Bone marrow (tissue), 2 donors: ENCODE measurements at regions not wholly inside any gene's neighbourhood (a gene's known extent, or its start where the extent isn't known, plus 50 kb on each side); places are given as distances from the start of the nearest gene placed in this dataset.

Experiments used
- DNase-seq, 2 donors: peaks; one replicate each; lab custom pipeline; 2025; lab: John Stamatoyannopoulos, UW

GRCh38 chr7:85781606-85782005 is 594.8 kb upstream of the SEMA3D start:
- DNase-seq: no peak

- DNase-seq: no peak
Observed at GRCh38 chr7:85776691-85777345, 590.0 kb upstream of the SEMA3D start.

GRCh38 chr7:85775431-85775830 is 588.6 kb upstream of the SEMA3D start:
- DNase-seq: no peak

- no peak for DNase-seq
Observed at GRCh38 chr7:85774986-85775385, 588.1 kb upstream of the SEMA3D start.

- no peak for DNase-seq
Observed at GRCh38 chr7:85773116-85773728, 586.4 kb upstream of the SEMA3D start.

GRCh38 chr7:85771516-85771915 is 584.7 kb upstream of the SEMA3D start:
- DNase-seq: no peak

DNA sequence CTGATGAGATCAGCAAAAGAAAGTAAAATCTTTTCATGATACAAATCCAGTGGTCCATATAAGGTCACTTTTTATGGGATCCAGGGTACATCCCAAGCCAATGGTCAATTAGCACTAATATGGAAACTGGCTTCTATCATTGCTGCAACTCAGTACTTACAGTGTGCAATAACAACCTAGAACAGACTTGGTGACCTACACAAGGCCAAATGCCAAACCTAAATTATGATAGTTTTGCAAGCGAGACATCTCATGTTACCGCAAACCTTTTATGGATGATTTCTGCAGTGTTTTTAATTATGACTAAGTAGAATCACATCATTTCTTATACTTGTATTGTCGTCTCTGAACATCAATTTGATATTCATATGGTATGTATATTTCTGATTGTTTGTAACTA is 583.5 kb upstream of the SEMA3D start:
- DNase-seq: no peak

DNA sequence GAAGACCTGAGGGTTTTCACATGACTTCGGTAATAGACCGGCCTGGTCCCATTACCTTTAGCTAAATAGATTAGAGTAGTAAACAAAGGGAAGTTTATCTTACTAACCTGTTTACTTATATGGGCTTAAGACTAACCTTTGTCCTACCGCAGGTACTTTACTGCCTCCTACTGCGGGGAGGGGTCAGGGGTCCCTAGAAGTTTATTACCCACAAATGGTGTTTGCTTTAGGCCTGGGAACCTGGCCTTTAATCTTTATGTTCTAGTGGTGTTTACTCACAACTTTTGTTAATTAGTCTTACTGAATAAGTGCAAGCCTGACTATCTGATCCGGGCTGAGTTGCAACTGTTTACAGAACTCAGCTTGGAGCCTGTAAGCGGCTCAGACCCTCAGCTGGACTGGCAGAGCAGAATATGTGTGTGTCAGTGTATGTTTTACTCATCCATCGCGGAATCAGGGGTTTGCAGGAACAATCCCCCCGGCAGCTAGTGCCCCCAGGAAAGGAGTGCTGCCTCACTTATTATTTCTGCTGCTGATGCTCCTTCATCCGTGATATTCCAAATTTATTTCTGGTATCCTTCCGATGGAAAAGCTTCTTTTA is 578.9 kb upstream of the SEMA3D start:
- DNase-seq: no peak

DNA sequence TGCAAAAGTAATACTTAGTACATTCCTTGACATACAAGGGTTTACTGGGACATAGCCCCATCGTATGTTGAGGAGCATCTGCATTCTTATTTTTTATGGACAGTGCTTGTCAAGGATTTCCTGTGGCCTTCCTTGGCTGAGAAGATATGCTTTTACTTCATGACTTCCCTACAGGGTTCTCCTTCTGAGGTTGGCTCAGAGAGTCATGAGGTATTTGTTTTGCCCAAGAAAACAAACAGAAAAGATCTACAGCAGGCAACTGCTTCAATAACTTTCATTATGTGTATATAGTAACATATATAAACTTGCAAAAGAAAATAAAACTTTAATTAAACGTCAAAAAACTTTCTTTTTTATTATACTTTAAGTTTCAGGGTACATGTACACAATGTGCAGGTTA is 577.2 kb upstream of the SEMA3D start:
- DNase-seq: no peak

- DNase-seq: no peak
Observed at GRCh38 chr7:85757348-85757747, 570.5 kb upstream of the SEMA3D start.

- DNase-seq: peak; percentile 3 to 21
Observed at GRCh38 chr7:85750454-85750949, 563.6 kb upstream of the SEMA3D start.

DNA sequence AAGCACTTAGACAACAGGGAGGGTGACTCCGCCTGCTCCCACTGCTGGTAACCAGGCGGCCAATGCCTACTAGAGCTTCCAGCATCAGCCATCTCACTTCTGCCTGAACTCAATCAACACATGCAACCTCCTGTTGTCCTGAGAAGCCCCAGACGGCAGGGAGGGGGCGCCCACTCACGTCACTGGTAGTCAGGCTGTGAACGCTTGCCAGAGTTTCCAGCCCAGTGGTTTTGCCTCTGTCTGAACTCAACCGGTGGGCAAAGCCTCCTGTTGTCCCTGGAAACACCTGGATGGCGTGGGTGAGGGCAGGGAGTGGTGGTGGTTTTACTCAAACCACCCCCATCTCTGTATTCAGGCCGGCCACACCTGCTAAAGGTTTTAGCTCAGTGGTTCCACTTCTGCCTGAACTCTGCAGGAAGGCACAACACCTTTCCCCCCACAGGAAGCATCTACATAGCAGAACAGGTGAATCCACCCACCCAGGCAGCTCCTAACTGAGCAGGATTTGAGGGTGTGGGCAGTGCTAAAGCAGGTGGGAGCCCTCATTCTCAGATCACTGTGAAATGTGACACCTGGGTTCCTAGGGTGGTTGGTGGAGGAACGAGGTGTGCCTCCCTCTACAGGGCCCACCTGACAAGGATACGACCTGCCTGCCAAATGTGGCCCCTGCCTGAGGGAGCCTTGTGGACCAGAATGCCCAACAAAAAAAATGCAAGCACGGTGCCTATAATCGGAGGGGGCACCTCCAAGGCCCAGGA is 563.0 kb upstream of the SEMA3D start:
- DNase-seq: no peak

- DNase-seq: no peak
Observed at GRCh38 chr7:85748861-85749260, 562.0 kb upstream of the SEMA3D start.

GRCh38 chr7:85737426-85737825 is 550.6 kb upstream of the SEMA3D start:
- no peak for DNase-seq

- DNase-seq: no peak
Observed at GRCh38 chr7:85736085-85736484, 549.2 kb upstream of the SEMA3D start.

- no peak for DNase-seq
Observed at GRCh38 chr7:85734823-85735222, 548.0 kb upstream of the SEMA3D start.

DNA sequence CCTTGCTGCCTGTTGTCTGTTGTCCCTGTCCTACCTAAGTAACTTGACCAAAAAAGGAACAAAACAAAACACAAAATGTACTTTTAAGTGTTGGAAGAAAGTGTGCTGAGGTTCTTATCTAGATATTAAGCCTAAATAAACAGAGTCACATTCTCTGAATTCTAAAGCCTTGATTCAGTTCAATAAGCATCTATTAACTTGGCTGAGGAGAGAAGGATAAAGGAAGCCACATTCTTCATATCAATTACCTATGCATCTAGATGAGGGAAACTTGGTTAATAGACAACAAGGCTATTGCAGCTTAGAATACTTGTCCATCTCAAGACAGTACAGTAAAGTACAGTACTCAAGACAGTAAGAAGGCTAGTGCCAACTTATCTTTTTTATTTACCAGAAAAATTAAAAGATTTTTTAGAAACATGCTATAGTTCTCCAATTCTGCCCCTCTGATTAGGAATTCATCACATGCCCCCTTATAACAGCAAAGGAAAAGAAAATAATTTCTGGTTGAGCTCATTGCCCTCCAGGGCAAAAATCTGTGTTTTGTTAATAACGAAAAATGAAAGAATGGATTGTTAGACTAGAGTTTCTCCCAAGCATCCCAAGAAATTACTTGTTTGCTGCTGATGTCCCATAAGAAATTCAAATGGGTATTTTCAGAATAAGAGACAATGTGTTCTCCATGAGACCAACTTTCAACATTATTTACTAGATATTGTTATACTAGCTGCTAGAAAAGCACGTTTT is 546.5 kb upstream of the SEMA3D start:
- DNase-seq: no peak

DNA sequence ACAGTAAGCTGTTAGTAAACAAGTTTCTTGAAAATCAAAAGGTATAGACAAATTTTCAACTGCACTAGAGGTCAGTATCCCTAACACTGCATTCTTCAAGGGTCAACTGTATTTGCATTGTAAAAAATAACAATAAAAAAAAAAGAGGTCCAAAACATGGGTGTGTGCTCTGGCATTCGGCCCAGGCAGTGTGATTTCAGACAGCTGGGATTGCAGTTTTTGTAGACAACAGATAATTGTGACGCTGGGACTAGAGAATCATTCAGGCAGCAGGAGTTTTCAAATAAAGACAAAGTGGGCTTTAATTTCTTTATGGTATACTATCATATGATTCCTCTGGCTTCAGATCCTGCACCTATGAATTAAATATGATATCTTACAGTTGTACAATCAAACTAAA is 543.2 kb upstream of the SEMA3D start:
- no peak for DNase-seq

GRCh38 chr7:85725026-85725425 is 538.2 kb upstream of the SEMA3D start:
- no peak for DNase-seq

DNA sequence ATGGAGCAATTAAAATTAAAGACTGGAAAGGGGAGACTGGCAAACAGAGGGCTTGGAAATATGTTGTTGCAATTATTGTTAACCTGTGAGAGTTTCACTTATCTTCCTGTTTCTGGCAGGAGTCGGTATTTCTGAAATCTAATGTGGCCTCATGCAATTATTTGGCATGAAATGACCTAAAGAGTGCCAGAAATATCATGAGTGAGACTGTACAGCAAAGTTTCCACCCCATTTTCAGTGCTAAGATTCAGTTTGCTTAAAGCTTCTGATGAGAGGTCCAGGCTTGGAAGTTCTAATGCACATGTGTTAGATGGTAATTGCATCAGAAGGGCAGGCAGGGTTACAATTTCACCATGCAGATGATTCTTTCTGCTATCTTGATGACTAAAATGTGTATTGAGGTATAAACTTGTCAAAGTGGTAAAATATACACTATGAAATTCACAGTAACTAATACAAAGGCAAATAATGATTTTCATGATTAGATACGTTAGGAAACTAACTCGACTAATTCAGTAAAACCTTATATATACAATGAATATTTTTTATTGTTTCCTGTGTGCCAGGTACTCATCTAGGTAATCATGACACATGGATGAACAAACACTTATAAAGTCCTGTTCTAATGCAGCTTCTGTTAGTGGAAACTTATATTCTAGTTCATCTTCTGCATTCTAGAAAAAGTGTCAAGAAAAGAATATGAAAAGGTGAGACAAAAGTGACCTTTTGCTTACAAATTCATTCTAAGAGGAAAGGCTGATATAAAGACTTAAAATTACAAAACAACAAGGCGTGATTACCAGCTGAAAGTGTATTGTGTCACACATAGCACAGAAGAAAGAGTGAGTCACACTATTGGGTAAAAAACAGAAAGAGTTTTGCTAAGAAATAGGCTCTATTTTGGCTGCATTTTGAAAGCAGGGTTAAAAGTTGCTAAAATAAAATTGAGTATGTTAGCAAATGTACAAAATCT is 533.4 kb upstream of the SEMA3D start:
- no peak for DNase-seq

GRCh38 chr7:85716353-85716752 is 529.5 kb upstream of the SEMA3D start:
- no peak for DNase-seq
